ENCODE measurements at regions not wholly inside any gene's neighbourhood (a gene's known extent, or its start where the extent isn't known, plus 50 kb on each side); places are given as distances from the start of the nearest gene placed in this dataset.

DNA sequence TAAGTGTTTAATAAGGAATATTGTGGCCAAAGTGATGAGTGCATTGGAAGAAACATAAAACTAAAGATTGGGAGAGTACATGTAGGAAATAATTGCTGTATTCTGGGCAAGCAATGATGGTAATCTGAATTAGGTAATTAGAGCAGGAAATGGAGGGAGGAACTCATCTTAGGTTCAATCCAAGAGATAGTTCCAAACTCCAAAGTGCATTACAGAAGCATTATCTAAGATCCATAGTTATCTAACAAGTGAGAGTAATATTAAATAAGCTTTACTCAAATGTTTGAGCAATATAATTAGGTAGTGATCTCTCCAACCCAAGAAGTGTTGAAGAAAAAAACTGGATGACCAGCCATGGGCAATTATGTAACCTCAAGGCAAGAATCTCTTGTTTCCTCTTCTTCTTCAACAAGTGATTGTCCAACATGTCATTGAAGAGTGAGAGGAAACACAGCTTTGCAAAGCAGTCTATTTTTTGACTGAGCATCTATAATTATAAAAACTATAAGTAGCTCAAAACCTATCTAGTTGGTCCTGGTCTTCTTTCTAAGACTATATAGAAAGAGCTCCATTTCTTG lies 181.2 kb upstream of the TNFAIP3 start:
- no peaks in the 10 kb centered on the region for H3F3A ChIP-seq (ENCODE audit: low read depth)
- H3K27ac ChIP-seq = no peak overlapping the region
- H3K9me3 ChIP-seq (ENCODE audit: low read depth) = no peaks in the 10 kb centered on the region
- Mint-ChIP-seq H3K27ac (no peak overlapping the region), H3K4me3 (no peak overlapping the region), H3K4me1 (peaks cover 9% of the 10 kb centered on the region), H3K36me3 (no peaks in the 10 kb centered on the region), H3K27me3 (ENCODE audit: insufficient read depth, low read depth) (no peaks in the 10 kb centered on the region), H3K9me3 (peaks cover 3% of the 10 kb centered on the region)
- no peaks in the 10 kb centered on the region for H3K27me3 ChIP-seq
- TF ChIP-seq, protein P1, sequence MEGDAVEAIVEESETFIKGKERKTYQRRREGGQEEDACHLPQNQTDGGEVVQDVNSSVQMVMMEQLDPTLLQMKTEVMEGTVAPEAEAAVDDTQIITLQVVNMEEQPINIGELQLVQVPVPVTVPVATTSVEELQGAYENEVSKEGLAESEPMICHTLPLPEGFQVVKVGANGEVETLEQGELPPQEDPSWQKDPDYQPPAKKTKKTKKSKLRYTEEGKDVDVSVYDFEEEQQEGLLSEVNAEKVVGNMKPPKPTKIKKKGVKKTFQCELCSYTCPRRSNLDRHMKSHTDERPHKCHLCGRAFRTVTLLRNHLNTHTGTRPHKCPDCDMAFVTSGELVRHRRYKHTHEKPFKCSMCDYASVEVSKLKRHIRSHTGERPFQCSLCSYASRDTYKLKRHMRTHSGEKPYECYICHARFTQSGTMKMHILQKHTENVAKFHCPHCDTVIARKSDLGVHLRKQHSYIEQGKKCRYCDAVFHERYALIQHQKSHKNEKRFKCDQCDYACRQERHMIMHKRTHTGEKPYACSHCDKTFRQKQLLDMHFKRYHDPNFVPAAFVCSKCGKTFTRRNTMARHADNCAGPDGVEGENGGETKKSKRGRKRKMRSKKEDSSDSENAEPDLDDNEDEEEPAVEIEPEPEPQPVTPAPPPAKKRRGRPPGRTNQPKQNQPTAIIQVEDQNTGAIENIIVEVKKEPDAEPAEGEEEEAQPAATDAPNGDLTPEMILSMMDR (IDR thresholded peaks at IDR 0.05) = no peak
- TF ChIP-seq EZH2phosphoT487 (IDR thresholded peaks at IDR 0.05) = no peak
- TF ChIP-seq EZH2 (IDR thresholded peaks at IDR 0.05) = no peak
- no peak overlapping the region for H2AFZ ChIP-seq (replicated peaks)
- peaks cover 9% of the 10 kb centered on the region for H3K4me1 ChIP-seq
- H3K9ac ChIP-seq = no peak overlapping the region
- no peaks in the 10 kb centered on the region for H4K20me1 ChIP-seq (ENCODE audit: low read depth)
- no peaks in the 10 kb centered on the region for H3K36me3 ChIP-seq
- no peak for DNase-seq (ENCODE audit: low spot score)
- no peak overlapping the region for H3K4me3 ChIP-seq
- no peak overlapping the region for H3K4me2 ChIP-seq
- no peaks in the 10 kb centered on the region for H3K79me2 ChIP-seq (ENCODE audit: low read depth)

DNA sequence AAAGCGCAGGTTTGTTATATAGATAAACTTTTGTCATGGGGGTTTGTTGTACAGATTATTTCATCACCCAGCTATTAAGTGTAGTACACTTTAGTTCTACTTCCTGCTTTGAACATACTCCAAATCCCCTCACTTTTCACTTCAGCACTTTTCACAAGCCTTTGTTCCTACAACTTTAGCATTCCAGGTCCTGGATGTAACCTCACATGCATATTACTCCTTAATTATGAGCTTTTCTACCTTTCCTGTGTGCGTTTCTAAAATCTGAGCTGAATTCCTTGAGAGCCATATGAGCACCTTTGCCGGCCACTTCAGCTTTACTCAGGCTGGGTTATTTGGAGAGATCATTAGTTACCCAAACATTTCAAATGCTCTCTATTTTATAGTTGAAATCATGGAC lies 179.2 kb upstream of the TNFAIP3 start:
- DNase-seq (ENCODE audit: low spot score) = no peak
- H3K27ac Mint-ChIP-seq = no peak overlapping the region
- TF ChIP-seq EZH2 (IDR thresholded peaks at IDR 0.05) (no peak), EZH2phosphoT487 (IDR thresholded peaks at IDR 0.05) (no peak)
- TF ChIP-seq, protein P1 (IDR thresholded peaks at IDR 0.05) = no peak
- no peaks in the 10 kb centered on the region for H3K27me3 Mint-ChIP-seq (ENCODE audit: insufficient read depth, low read depth)
- H3K4me1 Mint-ChIP-seq = peaks cover 9% of the 10 kb centered on the region
- H3K4me1 ChIP-seq = peaks cover 9% of the 10 kb centered on the region
- H3K4me3 ChIP-seq = no peak overlapping the region
- no peaks in the 10 kb centered on the region for H3F3A ChIP-seq (ENCODE audit: low read depth)
- H3K9ac ChIP-seq = no peak overlapping the region
- no peaks in the 10 kb centered on the region for H3K27me3 ChIP-seq
- H3K4me3 Mint-ChIP-seq = no peak overlapping the region
- H3K9me3 Mint-ChIP-seq = no peaks in the 10 kb centered on the region
- no peaks in the 10 kb centered on the region for H3K9me3 ChIP-seq (ENCODE audit: low read depth)
- H3K36me3 Mint-ChIP-seq = no peaks in the 10 kb centered on the region
- H3K4me2 ChIP-seq = no peak overlapping the region
- H3K36me3 ChIP-seq = no peaks in the 10 kb centered on the region
- no peaks in the 10 kb centered on the region for H3K79me2 ChIP-seq (ENCODE audit: low read depth)
- H2AFZ ChIP-seq (replicated peaks) = no peak overlapping the region
- H3K27ac ChIP-seq = no peak overlapping the region
- no peaks in the 10 kb centered on the region for H4K20me1 ChIP-seq (ENCODE audit: low read depth)

DNA sequence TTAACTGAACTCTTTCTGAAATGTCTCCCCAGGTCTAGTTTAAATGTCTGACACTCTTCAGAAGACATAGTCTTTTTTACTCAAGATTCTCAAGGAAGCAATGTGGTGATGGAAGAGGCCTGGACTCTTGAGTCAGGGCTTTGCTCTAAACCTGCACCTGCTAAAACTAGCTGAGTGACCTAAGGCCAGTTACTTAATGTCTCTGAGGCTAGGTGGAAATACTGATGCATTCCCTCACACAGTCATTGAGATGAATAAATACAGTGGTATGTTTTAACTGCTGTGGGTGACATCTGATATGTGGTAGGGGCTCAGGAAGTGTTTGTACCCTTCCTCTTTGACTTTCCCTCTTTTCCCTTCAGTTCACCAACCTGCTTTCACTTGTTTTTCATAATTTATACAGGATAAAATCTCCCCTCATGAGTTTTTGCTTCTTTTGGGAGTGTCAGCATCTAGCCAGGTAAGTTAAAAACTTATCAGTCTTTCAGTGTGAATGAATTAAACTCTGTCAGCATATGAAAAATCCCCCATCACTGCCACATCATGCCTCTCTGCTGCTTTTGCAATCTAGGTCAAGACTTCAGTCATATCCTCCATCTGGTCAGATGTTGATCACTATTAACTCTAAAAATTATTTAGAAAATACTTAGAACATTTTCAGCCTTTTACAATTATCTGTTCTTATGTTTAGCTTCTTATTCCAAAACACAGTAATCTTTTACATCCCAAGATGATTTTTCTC lies 178.7 kb upstream of the TNFAIP3 start:
- no peaks in the 10 kb centered on the region for H3K9me3 Mint-ChIP-seq
- TF ChIP-seq, protein P1 (IDR thresholded peaks at IDR 0.05) = no peak
- no peak for TF ChIP-seq EZH2 (IDR thresholded peaks at IDR 0.05)
- no peak for TF ChIP-seq EZH2phosphoT487 (IDR thresholded peaks at IDR 0.05)
- no peaks in the 10 kb centered on the region for H3K79me2 ChIP-seq (ENCODE audit: low read depth)
- no peaks in the 10 kb centered on the region for H3K36me3 ChIP-seq
- H3K27me3 Mint-ChIP-seq (ENCODE audit: insufficient read depth, low read depth) = no peaks in the 10 kb centered on the region
- peaks cover 9% of the 10 kb centered on the region for H3K4me1 ChIP-seq
- no peak overlapping the region for H3K27ac Mint-ChIP-seq
- H3K36me3 Mint-ChIP-seq = no peaks in the 10 kb centered on the region
- peaks cover 11% of the 10 kb centered on the region for H3K4me1 Mint-ChIP-seq
- DNase-seq (ENCODE audit: low spot score) = no peak
- no peak overlapping the region for H3K9ac ChIP-seq
- no peaks in the 10 kb centered on the region for H3F3A ChIP-seq (ENCODE audit: low read depth)
- no peak overlapping the region for H3K27ac ChIP-seq
- H3K4me2 ChIP-seq = no peak overlapping the region
- no peak overlapping the region for H3K4me3 Mint-ChIP-seq
- no peak overlapping the region for H2AFZ ChIP-seq (replicated peaks)
- no peaks in the 10 kb centered on the region for H3K27me3 ChIP-seq
- H3K4me3 ChIP-seq = no peak overlapping the region
- H3K9me3 ChIP-seq (ENCODE audit: low read depth) = no peaks in the 10 kb centered on the region
- H4K20me1 ChIP-seq (ENCODE audit: low read depth) = no peaks in the 10 kb centered on the region

Measured in neural progenitor cell (in vitro differentiated cells).